Activated CD4-positive, alpha-beta T cell treated with anti-CD3 and anti-CD28 coated beads for 4 hours (primary cell): ENCODE measurements at regions not wholly inside any gene's neighbourhood (a gene's known extent, or its start where the extent isn't known, plus 50 kb on each side); places are given as distances from the start of the nearest gene placed in this dataset.

Experiments used
- DNase-seq, 2 donors: peaks; one replicate each; pipeline ENCODE4 v3.0.0-alpha.2; 2020

DNA sequence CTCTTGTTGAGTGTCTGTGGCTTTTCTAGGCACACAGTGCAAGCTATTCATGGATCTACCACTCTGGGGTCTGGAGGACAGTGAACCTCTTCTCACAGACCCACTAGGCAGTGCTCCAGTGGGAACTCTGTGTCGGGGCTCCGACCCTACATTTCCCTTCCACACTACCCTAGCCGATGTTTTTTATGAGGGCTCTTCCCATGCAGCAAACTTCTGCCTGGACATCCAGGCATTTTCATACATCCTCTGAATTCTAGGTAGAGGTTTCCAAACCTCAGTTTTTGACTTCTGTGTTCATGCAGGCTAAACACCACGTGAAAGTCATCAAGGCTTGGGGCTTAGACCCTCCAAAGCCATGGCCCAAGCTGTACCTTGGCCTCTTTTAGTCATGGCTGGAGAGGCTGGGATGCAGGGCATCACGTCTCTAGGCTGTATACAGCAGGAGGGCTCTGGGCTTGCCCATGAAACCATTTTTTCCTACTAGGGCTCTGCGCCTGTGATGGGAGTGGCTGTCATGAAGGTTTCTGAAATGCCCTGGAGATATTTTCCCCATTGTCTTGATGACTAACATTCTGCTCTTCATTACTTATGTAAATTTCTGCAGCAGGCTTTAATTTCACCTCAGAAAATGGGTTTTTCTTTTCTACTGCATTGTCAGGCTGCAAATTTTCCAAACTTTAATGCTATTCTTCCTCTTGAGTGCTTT lies 249.8 kb upstream of the CPEB2 start:
- DNase-seq, result no peak

DNA sequence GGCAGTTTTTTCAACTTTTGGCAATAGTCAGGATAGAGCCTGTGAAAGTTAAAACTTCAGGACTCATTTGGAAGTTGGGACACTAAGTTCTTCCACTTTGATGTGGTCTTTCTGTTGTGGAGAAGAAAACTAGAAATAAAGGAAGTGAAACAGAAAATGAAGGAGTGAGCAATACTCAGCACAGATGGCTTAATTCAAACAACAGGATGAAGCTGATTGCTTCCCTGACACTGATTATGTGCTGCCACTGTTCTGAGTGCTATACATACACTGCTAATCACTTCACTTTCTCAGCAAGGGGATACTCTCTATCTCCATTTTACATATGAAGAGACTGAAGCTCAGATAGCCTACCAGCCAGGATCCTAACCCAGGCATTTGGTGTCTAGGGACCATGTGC lies 235.1 kb upstream of the CPEB2 start:
- no peak for DNase-seq

DNA sequence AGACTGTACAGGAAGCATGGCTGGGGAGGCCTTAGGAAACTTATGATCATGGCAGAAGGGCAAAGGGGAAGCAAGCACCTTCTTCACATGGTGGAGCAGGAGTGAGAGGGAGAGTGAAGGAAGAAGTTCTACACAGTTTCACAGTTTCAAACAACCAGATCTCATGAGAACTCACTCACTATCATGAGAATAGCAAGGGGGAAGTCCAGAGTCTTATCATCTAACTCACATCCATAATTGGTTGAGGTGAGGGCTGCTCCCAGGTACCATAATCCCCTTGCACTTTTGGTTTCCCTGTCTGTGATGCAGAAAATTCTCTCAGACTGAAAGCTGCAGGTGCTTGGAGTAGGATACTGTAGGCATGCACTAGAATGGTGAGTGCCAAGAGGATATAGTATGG lies 233.8 kb upstream of the CPEB2 start:
- no peak for DNase-seq

DNA sequence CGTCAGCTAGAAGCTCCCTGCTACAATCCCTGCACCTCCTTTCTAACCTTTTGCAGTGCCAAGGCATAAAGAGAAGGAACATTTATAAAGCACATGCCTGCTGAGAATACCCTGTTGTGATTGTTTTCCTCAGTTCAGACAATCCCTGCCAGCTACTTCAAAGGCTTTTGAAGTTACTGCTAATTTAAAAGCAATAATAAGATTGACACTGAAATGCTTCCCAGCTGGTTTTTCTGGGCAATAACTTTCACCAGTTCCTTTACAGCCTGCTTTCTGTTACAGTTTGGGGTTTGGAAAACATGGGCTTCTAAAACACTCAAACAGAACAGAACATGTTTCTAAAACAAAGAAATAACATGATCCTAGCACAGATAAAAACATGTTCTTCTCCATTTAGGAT lies 232.3 kb upstream of the CPEB2 start:
- DNase-seq, result no peak

DNA sequence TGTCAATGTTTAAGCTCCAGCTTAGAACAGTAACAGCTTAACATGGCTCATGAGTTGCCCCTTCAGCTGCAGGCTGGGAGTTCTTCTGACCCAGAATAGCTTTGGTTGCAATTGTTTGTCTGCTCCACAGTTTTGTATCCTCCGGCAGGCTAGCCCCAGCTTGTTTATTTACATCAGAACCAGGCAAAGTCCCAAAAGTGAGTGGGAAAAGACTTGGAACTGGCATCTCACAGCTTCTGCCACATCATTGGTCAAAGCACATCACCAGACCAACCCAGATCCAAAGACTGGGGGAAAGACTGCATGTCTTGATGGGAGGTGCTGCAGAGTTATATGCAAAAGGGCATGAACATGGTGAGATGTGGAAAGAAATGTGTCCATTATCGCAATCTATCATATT lies 231.2 kb upstream of the CPEB2 start:
- no peak for DNase-seq

DNA sequence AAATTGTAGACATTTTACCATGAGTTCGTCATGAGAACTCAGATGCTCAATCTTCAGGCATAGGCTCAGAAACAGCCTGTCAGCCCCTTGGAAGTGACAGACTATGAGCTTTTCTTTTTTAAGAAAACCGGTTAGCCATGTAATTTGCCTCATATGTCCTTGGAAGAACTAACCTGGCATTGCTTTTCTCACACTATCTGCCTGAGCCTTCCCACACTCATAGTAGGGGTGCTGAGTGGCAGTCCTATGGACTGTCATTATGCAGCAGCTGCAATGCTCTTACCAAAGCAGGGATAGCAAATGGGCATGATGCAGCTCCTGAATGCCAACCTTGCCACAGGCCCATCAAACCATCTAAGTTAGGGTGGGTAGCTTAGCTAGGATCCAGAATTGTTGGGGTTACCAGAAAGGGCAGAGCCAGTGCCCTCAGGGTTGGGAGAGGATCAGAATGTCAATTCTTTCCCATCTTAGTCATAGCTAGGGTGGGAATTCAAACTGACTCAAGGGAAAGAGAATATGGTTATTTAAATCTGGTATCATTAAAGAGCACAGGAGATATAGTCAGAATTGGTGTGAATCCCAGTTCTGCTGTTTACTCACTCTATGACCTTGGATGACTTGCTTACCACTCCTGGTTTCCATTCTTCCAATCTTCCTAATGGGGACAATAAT lies 230.6 kb upstream of the CPEB2 start:
- no peak for DNase-seq

DNA sequence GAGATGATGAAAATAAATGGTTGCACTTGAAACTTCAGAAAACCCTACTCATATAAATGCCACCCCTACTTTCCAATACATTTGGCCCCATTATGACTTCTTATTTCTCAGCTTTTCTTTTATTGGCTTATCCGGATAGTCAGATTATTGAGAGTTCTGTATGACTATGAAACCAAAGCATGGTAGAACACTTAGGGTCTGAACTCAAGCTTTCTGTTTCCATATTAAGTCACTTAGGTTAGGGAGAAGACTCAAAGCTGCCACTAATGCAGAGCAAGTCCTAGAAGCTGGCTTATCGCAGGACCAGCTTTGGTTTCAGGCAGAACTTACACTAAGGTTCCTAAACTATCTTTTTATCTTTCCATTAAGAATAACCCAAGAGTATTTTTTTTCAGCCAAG lies 229.9 kb upstream of the CPEB2 start:
- DNase-seq, result no peak

DNA sequence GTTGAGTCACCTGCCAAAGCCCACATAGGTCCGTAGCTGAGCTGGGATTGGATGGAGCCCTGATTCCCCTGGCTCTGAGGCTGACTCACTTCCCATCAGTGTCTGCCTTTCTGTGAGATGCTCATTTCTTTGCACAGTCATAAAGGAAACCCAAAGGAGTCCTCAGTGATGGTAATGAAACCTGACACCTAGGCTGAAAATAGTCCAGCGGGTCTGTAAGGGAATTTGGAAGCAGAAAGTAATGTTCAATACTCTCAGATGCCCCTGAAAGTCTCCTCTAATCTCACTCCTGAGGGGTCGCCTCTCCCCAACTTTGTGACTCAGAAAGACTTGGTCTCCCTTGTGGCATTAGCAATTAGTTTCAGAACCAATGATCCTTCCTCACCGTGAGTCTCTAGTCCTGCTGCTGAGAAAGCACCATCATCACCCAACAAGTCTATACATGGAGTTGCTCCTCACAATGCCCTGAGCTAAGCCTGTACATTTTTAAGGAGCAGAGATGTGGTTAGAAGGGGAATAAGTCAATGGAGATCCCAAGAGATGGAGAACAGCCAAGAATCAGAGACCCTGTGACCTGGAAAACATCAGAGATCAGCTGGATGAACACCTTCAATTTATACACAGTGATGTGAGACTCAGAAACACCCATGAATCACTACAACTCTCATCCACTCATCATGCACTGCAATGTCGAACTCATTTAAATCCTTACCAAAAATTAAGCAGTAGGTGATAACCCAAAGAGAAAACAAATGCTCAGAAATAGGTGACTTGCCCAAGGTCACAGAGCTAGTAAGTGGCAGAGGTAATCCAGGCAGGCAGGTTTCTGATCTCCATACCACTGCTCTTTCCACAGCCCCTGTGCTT lies 219.0 kb upstream of the CPEB2 start:
- DNase-seq, result peak in 1 of 2 donors; percentile 4

DNA sequence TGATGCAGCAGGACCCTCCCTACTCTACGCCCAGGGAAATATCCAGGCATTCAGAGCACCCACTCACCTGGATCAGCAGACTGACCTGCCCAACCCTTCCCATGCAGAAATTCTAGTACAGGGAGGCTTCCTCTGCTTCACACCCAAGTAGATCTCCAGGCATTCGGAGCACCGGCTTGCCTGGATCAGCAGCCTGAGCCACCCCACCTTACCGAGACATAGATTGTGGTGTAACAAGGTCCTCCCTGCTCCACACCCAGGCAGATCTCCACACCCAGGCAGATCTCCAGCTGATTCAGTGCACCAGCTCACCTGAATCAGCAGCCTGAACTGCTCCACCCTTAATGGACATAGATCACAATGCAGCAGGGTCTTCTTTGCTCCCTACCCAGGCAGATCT lies 215.1 kb upstream of the CPEB2 start:
- no peak for DNase-seq

DNA sequence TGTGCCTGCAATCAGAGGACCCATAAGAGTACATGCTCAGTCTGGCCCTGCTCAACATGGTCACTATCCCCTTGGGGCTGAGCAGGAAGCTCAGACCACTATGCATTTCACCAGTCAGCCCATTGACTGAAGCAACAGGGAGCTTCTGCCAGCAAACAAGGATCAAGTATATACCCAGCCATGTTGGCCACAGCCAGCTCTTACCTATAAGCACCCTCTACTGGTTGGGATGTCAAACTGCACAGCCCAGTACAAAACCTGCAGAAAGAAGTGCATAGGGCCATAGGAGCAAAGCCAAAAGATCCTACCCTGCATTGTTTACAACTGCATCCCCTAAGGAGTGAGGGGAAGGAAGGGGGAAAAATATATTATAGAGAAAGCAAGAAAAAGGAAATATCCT lies 214.4 kb upstream of the CPEB2 start:
- DNase-seq, result no peak

DNA sequence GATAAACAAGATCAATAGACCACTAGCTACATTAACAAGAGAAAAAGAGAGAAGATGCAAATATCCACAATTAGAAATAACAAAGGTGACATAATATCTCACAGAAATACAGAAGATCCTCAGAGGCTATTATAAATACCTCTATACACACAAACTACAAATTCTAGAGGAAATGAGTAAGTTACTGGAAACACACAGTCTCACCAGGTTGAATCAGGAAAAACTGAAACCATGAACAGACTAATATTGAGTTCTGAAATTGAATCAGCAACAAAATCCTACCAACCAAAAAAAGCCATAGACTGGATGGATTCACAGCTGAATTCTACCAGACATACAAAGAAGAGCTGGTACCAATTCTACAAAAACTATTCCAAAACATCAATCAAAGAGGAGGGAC lies 211.8 kb upstream of the CPEB2 start:
- DNase-seq, result no peak

DNA sequence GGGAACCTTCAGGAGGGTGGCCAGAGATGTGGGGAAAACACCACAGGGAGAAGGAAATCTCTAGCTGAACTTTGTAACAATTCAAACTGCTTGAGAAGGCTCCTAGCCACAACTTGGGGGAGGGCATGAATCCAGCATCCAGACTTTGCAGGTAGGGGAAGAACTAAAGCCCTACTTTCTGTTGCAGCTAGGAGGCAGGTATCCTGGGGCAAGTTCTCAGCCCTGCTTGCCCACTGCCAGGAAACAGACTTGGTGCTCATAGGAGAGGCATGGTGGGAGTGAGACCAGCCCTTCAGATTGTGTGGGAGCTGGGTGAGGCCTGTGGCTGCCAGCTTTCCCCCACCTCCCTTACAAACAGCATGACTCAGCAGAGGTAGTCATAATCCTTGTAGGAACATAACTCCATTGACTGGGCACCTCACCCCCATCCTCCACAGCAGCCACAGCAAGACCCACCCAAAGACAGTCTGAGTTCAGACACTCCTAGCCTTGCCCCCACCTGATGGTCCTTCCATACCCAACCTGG lies 209.5 kb upstream of the CPEB2 start:
- no peak for DNase-seq

DNA sequence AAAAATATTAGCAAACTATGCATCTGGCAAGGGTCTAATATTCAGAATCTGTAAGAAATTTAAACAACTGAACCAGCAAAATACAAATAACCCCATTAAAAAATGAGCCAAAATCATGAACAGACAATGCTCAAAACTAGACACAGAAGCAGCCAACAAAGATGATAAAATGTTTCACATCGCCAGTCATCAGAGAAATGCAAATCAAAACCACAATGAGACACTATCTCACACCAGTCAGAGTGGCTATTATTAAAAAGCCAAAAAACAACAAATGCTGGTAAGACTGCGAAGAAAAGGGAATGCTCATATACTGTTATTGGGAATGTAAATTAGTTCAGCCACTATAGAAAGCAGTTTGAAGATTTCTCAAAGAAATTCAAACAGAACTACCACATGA lies 201.3 kb upstream of the CPEB2 start:
- DNase-seq, result no peak

DNA sequence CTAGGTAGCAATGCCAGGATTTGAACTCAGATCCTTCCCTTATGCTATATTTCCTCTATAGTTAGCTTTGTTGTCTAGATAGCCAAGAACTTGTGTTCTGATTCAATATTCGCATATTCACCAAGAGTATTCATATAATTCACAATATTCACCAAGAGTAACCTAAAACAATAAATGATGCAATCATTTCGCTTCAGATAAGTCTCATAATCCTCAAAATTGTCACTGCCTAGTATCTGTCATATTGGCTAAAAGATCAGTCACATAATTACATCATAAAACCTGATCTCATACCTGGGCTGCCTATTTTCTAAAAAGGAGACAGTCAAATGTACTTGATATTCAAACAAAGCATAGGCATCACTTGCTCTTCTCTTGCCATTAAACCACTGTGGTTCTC lies 199.7 kb upstream of the CPEB2 start:
- no peak for DNase-seq

DNA sequence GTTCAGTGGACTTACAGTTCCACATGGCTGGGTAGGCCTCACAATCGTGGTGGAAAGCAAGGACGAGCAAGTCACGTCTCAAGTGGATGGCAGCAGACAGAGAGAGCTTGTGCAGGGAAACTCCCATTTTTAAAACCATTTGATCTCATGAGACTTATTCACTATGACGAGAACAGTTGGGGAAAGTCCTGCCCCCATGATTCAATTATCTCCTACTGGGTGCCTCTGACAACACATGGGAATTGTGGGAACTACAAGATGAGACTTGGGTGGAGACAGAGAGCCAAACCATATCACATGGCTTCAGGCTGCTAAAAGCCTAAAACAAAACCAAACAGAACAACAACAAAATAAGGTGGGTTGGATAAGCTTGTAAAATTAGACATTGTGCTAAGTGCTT lies 194.4 kb upstream of the CPEB2 start:
- DNase-seq, result no peak

DNA sequence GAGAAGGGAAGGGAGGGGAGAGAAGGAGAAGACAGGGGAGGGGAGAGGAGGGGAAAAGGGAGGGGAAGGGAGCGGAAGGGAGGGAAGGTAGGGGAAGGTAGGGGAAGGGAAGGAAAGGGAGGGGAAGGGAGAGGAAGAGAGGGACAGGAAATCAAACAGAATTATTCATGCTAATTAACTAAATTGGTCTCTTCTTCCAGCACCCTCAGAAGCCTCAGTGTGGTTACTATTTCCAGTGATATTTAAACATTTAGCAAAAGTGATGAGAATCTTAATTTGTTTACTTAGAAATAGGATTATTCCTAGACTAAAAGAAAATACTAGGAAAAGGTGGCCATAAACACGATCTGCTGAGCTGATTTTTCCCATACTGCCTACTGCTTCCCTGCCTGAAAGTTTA lies 193.1 kb upstream of the CPEB2 start:
- DNase-seq, result no peak

DNA sequence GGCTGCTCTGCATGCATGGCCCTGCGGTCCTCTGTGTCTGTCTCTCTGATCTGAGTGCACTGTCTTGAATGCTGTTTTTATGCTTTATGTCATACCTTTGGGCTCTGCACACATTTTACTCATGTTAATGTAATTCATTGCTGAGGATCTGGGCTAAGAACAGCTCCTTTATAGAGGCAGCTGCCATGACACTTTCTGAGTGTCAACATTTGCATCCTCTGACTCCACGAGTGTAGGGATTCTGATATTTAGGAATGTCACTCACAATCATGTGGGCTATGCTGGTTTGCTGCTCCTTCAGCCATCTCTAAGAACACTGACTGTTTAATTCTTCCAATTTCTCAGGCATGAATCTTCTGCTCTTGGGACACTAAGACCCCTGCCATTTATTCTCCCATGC lies 192.2 kb upstream of the CPEB2 start:
- no peak for DNase-seq

DNA sequence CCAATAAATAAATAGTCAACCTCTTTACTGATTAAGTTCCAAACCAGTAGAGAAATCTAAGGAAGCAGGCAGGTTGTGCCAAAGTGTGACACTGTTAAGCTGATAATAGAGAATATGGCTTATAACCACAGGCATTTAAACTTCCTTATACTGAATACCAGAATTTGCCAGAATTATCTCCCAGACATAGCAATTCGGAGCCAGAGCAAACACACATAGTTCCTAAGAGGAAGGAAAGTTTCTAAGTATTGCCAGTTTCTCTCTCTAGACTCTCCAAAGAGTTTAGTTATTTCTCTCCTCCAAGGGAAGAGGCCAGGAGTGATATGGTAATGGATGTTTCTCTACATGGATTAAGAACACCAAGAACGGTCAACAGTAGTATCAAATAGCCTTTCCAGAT lies 191.7 kb upstream of the CPEB2 start:
- no peak for DNase-seq

DNA sequence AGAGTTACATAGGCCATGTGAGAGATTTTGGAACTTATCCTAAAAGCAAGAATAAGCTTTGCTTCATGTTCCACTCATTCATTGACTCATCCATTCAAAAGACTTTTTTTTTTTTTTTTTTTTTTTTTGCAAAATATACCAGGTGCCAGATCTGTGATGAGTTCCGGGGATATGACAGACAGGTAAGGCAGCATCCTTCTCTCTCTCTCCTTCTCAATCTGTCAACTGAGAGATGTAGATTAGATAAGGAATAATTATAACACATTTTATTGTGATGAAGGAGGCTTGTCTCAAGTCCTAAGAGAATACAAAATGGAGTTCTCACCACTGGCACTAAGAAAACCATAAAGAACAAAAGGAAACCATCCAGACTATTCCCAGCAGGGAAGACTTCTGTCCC lies 190.2 kb upstream of the CPEB2 start:
- DNase-seq, result no peak

DNA sequence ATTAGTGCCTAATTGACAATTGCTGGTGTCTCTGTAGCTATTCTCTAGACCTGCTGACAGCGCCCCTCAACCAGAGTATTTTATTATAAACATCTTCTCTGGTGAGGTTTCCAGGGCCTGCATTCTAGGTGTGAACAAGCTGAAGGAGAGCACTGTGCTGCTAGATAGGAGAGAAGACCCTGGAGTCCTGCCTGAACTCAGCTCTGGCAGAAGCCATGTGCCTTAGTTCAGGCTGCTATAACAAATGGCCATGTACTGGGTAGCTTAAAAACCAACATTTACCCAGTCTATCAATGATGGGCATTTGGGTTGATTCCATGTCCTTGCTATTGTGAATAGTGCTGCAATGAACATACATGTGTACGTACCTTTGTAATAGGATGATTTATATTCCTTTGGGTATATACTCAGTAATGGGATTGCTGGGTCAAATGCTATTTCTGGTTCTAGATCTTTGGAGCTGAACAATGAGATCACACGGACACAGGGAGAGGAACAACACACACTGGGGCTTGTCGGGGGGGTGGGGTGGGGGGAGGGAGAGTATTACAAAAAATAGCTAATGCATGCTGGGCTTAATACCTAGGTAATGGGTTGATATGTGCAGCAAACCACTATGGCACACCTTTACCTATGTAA lies 185.5 kb upstream of the CPEB2 start:
- no peak for DNase-seq

DNA sequence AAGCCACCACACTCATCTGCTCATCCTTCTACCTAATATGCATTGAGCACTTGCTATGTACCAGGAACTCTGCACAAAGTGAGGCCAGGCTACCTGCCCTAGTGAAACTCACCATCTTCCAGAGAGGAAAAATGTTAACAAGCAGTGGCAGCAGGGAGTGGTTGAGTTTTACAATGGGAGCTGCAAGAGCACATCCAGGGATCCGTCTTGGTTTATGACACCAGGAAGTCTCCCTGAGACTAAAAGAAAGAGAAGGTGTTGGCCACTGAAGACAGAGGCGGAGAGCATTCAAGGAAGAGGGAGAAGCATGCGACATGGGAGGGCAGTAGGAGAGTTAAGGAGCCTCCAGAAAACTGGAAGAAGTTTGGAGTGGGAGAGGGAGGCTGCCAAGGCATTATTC lies 178.1 kb upstream of the CPEB2 start:
- no peak for DNase-seq

DNA sequence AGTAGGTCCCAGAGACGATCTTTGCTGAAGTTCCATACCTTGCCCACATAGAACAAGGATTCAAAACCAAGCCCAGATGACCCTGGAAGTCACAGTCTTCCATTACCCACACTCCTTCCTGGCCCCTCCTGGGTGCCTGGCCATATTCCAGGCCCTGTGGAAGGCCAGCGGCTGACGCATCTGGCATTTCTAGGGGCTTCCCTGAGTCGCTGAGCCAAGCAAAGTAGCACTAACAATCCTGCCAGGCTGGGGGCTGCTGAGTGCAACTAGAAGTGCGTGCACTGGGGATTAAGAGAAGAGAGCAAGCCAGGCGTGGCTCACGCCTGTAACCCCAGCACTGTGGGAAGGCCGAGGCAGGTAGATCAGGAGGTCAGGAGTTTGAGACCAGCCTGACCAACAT lies 175.2 kb upstream of the CPEB2 start:
- DNase-seq, result no peak

DNA sequence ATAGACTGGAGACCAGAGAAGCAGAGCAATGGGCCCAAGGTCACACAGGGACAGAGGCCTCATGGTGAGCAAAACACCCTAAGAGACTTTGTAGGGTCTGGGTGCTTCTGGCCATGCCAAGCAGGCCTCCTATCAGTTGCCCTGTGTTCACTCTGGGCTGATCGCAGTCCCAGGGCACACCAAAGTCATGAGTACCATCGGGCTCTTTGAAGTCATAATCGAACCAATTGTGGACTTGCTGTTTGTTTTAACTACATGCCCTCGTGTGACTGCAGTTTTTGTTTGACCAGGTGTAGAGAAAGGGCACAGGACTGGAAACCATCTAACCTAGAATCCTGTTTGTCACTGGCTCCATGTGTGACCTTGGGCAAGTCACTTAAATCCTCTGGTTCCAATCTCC lies 172.5 kb upstream of the CPEB2 start:
- no peak for DNase-seq
